GM10266 (cell line): ENCODE measurements at regions not wholly inside any gene's neighbourhood (a gene's known extent, or its start where the extent isn't known, plus 50 kb on each side); places are given as distances from the start of the nearest gene placed in this dataset.

Source experiments
- DNase-seq: peaks from one replicate; pipeline ENCODE4 v3.0.0; 2012; ENCODE audit errors: extremely low spot score
- TF ChIP-seq, protein P1 (sequence below): IDR thresholded peaks from 2 replicates; pipeline ENCODE4 v1.5.1; 2012; ENCODE audit warnings: mild to moderate bottlenecking, low read depth; ENCODE audit not compliant: control insufficient read depth, insufficient read depth; ENCODE audit errors: missing control alignments

DNA sequence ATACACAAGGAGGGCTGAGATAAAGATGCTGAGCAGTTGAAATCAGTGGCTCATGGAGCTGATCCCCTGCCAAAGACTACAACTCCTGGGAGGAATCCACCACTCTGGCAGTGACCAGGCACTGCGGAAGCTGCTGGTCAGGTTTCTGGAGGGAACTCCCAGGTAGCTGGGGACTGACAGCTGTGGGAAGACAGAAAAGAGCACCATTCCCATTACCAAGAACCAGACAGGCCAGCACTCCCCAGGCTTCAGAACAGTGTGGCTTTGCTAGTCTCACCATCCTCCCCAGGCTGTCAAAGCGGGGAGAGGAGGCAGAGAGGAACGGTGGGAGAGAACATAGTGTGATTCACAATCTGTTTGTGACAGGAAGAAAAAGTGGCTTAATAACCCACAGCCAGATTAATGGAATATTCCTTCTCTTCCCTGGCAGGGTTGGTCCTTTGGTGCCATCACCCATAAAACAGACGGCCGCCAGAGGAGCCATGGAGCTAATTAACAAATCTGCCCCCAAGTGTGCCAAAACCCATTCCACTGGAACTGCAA lies 92.1 kb downstream of the MAB21L3 start:
- TF ChIP-seq, protein P1, sequence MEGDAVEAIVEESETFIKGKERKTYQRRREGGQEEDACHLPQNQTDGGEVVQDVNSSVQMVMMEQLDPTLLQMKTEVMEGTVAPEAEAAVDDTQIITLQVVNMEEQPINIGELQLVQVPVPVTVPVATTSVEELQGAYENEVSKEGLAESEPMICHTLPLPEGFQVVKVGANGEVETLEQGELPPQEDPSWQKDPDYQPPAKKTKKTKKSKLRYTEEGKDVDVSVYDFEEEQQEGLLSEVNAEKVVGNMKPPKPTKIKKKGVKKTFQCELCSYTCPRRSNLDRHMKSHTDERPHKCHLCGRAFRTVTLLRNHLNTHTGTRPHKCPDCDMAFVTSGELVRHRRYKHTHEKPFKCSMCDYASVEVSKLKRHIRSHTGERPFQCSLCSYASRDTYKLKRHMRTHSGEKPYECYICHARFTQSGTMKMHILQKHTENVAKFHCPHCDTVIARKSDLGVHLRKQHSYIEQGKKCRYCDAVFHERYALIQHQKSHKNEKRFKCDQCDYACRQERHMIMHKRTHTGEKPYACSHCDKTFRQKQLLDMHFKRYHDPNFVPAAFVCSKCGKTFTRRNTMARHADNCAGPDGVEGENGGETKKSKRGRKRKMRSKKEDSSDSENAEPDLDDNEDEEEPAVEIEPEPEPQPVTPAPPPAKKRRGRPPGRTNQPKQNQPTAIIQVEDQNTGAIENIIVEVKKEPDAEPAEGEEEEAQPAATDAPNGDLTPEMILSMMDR = no peak
- no peak for DNase-seq

DNA sequence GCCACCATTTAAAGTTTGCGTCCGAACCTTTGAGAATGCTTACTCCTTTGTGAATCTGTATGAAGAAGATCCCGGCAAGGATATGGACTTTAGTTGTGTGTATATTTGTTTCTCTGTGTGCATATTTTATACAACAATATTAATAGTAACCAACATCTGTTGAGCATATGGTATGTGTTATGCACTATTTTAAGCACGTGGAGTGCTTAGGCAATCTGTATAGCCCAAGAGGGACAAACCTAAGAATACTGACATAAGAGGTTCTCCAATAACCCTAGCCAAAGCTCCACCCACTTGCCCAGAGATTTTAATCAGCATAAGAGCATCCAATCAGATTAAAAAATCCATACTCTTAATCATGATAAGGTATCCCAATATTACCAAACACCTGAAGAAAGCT lies 92.7 kb downstream of the MAB21L3 start:
- TF ChIP-seq, protein P1 = no peak

DNA sequence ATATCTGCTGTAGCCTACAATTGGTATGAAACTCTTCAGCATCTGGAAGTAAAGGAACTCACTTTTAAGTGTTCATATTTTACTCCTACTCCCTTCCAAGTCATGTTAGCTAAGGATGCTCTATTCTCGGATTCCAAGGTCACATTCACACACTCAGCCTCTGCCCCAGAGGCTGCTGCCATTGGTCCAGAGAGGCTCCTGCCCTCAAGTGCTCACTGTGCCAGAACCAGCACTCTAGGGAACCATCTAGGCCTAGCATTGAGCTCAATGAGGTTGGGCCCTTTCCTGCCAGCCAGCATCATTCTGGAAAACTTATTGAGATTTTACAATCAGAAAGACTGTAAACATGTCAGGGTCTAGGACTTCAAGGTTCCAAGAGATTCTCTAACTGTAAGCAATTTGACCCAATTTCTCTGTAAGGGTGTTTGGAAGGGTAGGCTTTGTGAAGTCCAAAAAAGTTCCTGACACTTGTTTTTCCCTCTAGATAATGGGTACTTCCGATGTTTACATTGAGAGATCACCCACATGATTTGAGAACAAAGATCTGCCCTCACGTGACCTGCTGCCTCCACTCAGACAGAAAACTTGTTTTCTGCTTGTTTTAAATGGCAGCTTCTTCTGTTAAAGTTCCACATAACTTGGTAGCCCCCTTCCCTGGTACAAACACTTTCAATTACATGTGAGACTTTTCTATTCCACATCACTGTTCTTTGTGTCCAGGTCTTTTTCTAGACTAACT lies 94.9 kb downstream of the MAB21L3 start:
- DNase-seq = no peak
- TF ChIP-seq, protein P1 = no peak

More for the DNA sequence above, 92.7 kb downstream of the MAB21L3 start:
- no peak for DNase-seq

DNA sequence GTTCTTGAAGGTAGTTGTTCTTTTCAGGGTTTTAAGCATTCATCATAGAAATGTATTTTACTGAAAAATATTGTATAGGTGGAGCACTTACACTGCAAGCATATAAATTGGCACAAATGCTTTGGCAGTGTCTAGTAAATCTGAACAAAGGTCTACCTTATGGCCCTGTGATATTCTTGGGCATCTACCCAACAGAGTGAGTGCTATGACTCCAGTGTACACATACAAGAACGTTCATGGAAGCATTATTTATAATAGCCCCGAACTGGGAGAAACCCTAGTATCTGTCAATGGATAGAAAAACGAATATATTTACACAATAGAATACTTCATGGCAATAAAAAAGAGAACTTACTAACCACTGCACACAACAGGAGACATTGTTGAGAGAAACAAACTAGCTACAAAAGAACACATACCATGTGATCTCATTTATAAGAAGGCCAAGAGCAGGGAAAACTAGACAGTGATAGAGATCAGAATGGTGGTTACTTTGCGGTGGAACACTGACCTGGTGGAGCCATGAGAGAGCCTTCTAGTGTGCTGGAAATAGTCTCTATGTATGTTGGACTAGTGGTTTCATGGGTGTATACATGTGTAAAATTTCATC lies 96.0 kb downstream of the MAB21L3 start:
- no peak for DNase-seq
- TF ChIP-seq, protein P1 = no peak

DNA sequence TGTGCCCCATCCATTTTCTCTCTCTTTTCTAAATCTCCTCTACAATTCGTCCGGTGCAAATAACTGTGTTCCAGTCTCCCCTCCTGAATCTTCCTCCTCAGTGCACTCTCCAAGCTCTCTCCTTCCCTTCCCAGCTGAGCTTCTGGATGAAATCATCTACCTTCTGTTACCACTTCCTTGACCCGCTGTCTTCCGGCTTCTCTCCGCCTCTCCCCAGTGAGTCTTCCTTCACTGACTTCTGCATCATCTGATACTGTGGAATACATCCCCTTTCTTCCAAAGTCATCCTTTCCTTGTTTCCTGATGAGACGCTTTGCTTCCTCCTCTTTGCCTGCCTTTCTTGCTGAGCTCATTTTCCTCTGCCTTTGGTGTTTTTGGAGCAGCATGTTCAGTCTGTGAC lies 96.9 kb downstream of the MAB21L3 start:
- no peak for DNase-seq
- TF ChIP-seq, protein P1 = no peak

DNA sequence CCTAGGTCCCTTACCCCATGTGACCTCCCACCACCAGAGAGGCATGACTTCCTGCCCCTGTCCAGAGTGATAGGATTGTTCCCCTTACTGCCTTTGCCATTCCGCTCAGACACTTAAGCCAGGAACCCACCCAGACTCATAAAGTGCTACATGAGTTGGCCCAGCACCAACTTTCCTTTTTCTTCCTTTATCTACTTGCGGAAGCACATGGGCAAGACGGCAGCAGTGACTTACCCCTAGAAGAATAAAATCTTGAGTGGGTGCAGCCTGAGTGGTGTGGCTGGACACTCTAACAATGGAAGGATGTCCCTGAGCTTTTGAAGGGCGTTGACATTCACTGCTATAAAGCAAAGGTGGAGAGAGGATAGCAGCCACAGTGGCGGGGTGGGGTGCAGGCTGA lies 100.1 kb downstream of the MAB21L3 start:
- DNase-seq = no peak
- TF ChIP-seq, protein P1 = no peak

DNA sequence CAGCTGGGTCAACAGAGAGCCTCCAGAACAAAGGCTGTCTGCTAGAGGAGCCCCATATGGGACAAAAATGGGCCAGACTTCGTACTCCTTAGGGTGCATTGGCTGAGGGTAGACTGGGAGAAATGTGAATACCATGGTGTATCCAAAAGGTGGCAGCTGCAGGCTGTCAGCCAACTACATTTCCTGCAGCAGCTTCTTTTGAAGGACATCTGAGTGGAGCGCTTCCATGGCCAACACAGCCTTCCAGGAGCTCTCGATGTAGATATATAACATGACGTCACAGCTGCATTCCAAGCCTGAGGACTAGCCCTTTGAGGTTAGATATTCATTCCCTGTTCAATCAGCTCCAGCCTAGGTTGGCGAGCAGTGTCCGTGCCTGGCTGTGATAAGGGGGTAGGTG lies 107.7 kb downstream of the MAB21L3 start:
- TF ChIP-seq, protein P1 = no peak
- DNase-seq = no peak
